ENCODE measurements at regions not wholly inside any gene's neighbourhood (a gene's known extent, or its start where the extent isn't known, plus 50 kb on each side); places are given as distances from the start of the nearest gene placed in this dataset.

DNA sequence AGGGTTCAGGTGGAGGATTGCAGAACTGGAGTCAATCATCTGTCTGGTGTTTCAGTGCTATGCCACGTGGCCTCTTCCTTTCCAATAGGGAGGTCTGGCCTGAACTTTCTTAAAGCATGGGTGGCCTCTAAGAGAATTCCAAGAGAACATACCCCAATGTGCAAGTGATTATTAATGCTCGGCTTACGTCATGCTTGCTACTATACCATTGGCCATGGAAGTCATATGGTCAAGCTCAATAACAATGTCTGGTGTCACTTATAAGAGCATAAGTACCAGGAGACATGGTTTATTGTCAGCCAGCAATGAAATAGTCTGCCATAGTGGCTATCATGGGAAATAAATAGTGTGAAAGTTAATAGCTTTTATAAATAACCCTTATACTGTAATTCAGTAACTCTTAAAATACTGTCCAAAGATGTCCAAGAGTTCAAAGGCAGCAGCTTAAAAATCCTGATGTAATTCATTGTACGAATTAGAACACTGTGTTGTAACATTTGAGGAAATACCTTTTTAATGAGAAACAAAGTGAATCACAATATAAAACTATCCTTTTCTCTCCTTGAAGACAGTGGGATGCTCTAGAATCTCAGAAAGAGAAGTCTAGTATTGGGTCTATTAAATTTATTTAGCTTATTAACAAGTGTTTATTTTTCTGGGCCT is 355.4 kb upstream of the PRR16 start:
- H3K27me3 Mint-ChIP-seq (ENCODE audit: low read depth in 3 of 3): peaks cover 0 to 3% (median 2%) of the 10 kb centered on the region in 3 donors
- peaks cover 0 to 3% (median 0%) of the 10 kb centered on the region in 7 donors for H3K9me3 Mint-ChIP-seq

DNA sequence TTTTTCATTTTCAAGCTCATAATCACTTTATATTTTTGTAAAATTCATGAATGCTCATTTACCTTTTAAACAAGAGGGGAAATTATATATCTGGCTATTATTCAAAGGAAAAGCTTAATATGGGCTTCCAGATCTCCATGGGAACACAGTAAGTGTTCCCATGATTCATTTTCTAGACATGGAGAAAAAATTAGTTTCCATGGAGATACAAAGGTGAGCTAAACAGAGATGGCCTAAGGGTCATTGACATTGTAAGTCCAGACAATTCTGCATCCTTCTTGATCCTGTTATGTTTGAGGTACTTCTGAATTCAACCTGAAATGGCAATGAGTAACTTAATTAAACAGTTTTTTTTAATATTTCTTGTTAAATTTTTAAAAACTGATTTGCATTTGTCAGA is 341.4 kb upstream of the PRR16 start:
- no peaks in the 10 kb centered on the region for H3K79me2 ChIP-seq (ENCODE audit: insufficient read depth, low read length)
- no peak overlapping the region for H3K27ac Mint-ChIP-seq
- intact Hi-C loops (cut with micrococcal nuclease): no loop called here
- H3K36me3 Mint-ChIP-seq: no peaks in the 10 kb centered on the region
- no peak overlapping the region for H3K4me2 ChIP-seq (replicated peaks; ENCODE audit: extremely low read depth, low read length, poor library complexity, severe bottlenecking)
- no peaks in the 10 kb centered on the region for H3K27me3 ChIP-seq (ENCODE audit: control insufficient read depth in 2 of 2, insufficient read depth in 2 of 2, low read length in 2 of 2)
- no peaks in the 10 kb centered on the region for H3K27me3 Mint-ChIP-seq (ENCODE audit: low read depth in 3 of 3)
- H3K4me1 Mint-ChIP-seq: peaks cover 1% of the 10 kb centered on the region
- no peaks in the 10 kb centered on the region for H4K20me1 ChIP-seq (ENCODE audit: insufficient read depth, low read length)
- TF ChIP-seq, protein P1, sequence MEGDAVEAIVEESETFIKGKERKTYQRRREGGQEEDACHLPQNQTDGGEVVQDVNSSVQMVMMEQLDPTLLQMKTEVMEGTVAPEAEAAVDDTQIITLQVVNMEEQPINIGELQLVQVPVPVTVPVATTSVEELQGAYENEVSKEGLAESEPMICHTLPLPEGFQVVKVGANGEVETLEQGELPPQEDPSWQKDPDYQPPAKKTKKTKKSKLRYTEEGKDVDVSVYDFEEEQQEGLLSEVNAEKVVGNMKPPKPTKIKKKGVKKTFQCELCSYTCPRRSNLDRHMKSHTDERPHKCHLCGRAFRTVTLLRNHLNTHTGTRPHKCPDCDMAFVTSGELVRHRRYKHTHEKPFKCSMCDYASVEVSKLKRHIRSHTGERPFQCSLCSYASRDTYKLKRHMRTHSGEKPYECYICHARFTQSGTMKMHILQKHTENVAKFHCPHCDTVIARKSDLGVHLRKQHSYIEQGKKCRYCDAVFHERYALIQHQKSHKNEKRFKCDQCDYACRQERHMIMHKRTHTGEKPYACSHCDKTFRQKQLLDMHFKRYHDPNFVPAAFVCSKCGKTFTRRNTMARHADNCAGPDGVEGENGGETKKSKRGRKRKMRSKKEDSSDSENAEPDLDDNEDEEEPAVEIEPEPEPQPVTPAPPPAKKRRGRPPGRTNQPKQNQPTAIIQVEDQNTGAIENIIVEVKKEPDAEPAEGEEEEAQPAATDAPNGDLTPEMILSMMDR (IDR thresholded peaks at IDR 0.05): no peak
- DNase-seq: no peak
- no peaks in the 10 kb centered on the region for H3K36me3 ChIP-seq (replicated peaks in 1 of 2; ENCODE audit: control insufficient read depth in 1 of 2, insufficient read depth in 2 of 2, low read length in 2 of 2)
- H3K9me3 Mint-ChIP-seq: peaks cover 2 to 12% (median 8%) of the 10 kb centered on the region in 7 donors
- H3K4me3 Mint-ChIP-seq: no peak overlapping the region
- H3K27ac ChIP-seq (ENCODE audit: low read depth in 1 of 2, low read length in 2 of 2): no peak overlapping the region
- H3K4me1 ChIP-seq (ENCODE audit: control insufficient read depth in 1 of 2, insufficient read depth in 2 of 2, low read length in 2 of 2): no peaks in the 10 kb centered on the region
- no peak overlapping the region for H3K9ac ChIP-seq (ENCODE audit: insufficient read depth, low read length, poor library complexity, severe bottlenecking)
- no peaks in the 10 kb centered on the region for H3K9me3 ChIP-seq (replicated peaks in 1 of 2; ENCODE audit: control insufficient read depth in 1 of 2, insufficient read depth in 1 of 2, low read length in 2 of 2)
- H2AFZ ChIP-seq (ENCODE audit: insufficient read depth, low read depth, low read length, poor library complexity, severe bottlenecking): no peak overlapping the region
- no peak overlapping the region for H3K4me3 ChIP-seq (replicated peaks in 1 of 3; ENCODE audit: low read depth in 2 of 3, low read length in 3 of 3)

More for the DNA sequence above, 355.4 kb upstream of the PRR16 start:
- WGBS (ENCODE audit: insufficient coverage): 96% methylated on average over 3 of the region's 4 CpGs
- Histone ChIP-seq H3K36me3 (replicated peaks in 1 of 2; ENCODE audit: control insufficient read depth in 1 of 2, insufficient read depth in 2 of 2, low read length in 2 of 2) (no peaks in the 10 kb centered on the region), H2AFZ (ENCODE audit: insufficient read depth, low read depth, low read length, poor library complexity, severe bottlenecking) (no peak overlapping the region), H3K4me1 (ENCODE audit: control insufficient read depth in 1 of 2, insufficient read depth in 2 of 2, low read length in 2 of 2) (peaks cover 0 to 4% of the 10 kb centered on the region in 2 donors), H3K9me3 (replicated peaks in 1 of 2; ENCODE audit: control insufficient read depth in 1 of 2, insufficient read depth in 1 of 2, low read length in 2 of 2) (no peaks in the 10 kb centered on the region), H3K4me3 (replicated peaks in 1 of 3; ENCODE audit: low read depth in 2 of 3, low read length in 3 of 3) (no peak overlapping the region), H3K27ac (ENCODE audit: low read depth in 1 of 2, low read length in 2 of 2) (no peak overlapping the region), H3K9ac (ENCODE audit: insufficient read depth, low read length, poor library complexity, severe bottlenecking) (no peak overlapping the region), H3K4me2 (replicated peaks; ENCODE audit: extremely low read depth, low read length, poor library complexity, severe bottlenecking) (no peak overlapping the region), H3K79me2 (ENCODE audit: insufficient read depth, low read length) (no peaks in the 10 kb centered on the region), H4K20me1 (ENCODE audit: insufficient read depth, low read length) (no peaks in the 10 kb centered on the region), H3K27me3 (ENCODE audit: control insufficient read depth in 2 of 2, insufficient read depth in 2 of 2, low read length in 2 of 2) (no peaks in the 10 kb centered on the region)
- TF ChIP-seq, protein P1 (IDR thresholded peaks at IDR 0.05): no peak
- H3K27ac Mint-ChIP-seq: no peak overlapping the region
- H3K4me3 Mint-ChIP-seq: no peak overlapping the region
- H3K4me1 Mint-ChIP-seq: peaks cover 17% of the 10 kb centered on the region
- intact Hi-C loops (cut with micrococcal nuclease): no loop called here
- no peak for DNase-seq
- no peaks in the 10 kb centered on the region for H3K36me3 Mint-ChIP-seq
